HG02884 (cell line): ENCODE measurements at regions not wholly inside any gene's neighbourhood (a gene's known extent, or its start where the extent isn't known, plus 50 kb on each side); places are given as distances from the start of the nearest gene placed in this dataset.
"Not testable (repeated sequence)": the region's sequence is repeated elsewhere in the genome, so short reads cannot be mapped to it uniquely, and the experiment has no call there.

ENCODE experiments used
- ATAC-seq: cut with Tn5 transposase; IDR thresholded peaks from one replicate; pipeline ENCODE4 v1.9.1; 2021; ENCODE audit warnings: mild to moderate bottlenecking, moderate library complexity; ENCODE audit not compliant: unreplicated experiment

GRCh38 chr10:78595269-78595619, 473.5 kb upstream of the ZMIZ1 start:
- ATAC-seq = no peak

GRCh38 chr10:78596556-78596955, 472.2 kb upstream of the ZMIZ1 start:
- no peak for ATAC-seq

GRCh38 chr10:78597796-78598555, 470.8 kb upstream of the ZMIZ1 start:
- ATAC-seq = no peak

GRCh38 chr10:78599122-78599853, 469.5 kb upstream of the ZMIZ1 start:
- no peak for ATAC-seq

GRCh38 chr10:78600121-78600665, 468.6 kb upstream of the ZMIZ1 start:
- ATAC-seq = no peak

- ATAC-seq = no peak
Measured at GRCh38 chr10:78600740-78601139, 468.0 kb upstream of the ZMIZ1 start.

GRCh38 chr10:78602201-78602932, 466.4 kb upstream of the ZMIZ1 start:
- no peak for ATAC-seq

GRCh38 chr10:78604286-78604685, 464.5 kb upstream of the ZMIZ1 start:
- ATAC-seq = no peak

GRCh38 chr10:78604721-78605120, 464.0 kb upstream of the ZMIZ1 start:
- ATAC-seq = no peak

GRCh38 chr10:78605800-78606350, 462.9 kb upstream of the ZMIZ1 start:
- no peak for ATAC-seq

GRCh38 chr10:78606766-78607165, 462.0 kb upstream of the ZMIZ1 start:
- ATAC-seq = not testable (repeated sequence)

GRCh38 chr10:78609976-78610375, 458.8 kb upstream of the ZMIZ1 start:
- no peak for ATAC-seq

- no peak for ATAC-seq
Measured at GRCh38 chr10:78613132-78613531, 455.6 kb upstream of the ZMIZ1 start.

GRCh38 chr10:78614267-78614666, 454.5 kb upstream of the ZMIZ1 start:
- ATAC-seq = no peak

GRCh38 chr10:78614744-78615143, 454.0 kb upstream of the ZMIZ1 start:
- ATAC-seq = no peak

- ATAC-seq = no peak
Measured at GRCh38 chr10:78616125-78616695, 452.6 kb upstream of the ZMIZ1 start.

GRCh38 chr10:78617115-78617514, 451.7 kb upstream of the ZMIZ1 start:
- ATAC-seq = no peak

- ATAC-seq = no peak
Measured at GRCh38 chr10:78617631-78618030, 451.1 kb upstream of the ZMIZ1 start.

GRCh38 chr10:78618050-78618449, 450.7 kb upstream of the ZMIZ1 start:
- ATAC-seq = no peak

GRCh38 chr10:78619115-78619851, 449.5 kb upstream of the ZMIZ1 start:
- ATAC-seq = no peak
